ENCODE measurements at regions not wholly inside any gene's neighbourhood (a gene's known extent, or its start where the extent isn't known, plus 50 kb on each side); places are given as distances from the start of the nearest gene placed in this dataset.
"Not testable (repeated sequence)": the region's sequence is repeated elsewhere in the genome, so short reads cannot be mapped to it uniquely, and the experiment has no call there.

DNA sequence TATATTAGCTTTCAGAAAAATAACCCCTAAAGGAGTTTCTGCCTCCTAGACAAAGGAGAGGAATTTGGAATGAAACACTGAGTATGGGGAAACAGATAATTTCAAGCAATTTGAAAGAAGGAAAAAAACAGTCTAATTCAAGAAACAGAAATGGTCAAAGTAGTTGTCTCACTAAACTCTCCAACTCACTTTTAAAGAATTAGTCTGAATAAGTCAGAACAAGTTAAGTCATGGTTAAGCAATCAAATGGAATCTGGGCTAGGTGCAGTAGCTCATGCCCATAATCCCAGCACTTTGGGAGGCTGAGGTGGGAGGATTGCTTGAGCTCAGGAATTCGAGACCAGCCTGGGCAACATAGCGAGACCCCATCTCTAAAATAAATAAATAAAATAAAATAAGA is 95.7 kb upstream of the GRIA3 start:
- no peaks in the 10 kb centered on the region for H3K9me3 ChIP-seq (ENCODE audit: control insufficient read depth, insufficient read depth, low read length)
- H3K4me3 ChIP-seq (ENCODE audit: low read length): no peak overlapping the region
- no peak overlapping the region for H3K27ac ChIP-seq (ENCODE audit: low read length)
- H3K27me3 ChIP-seq (ENCODE audit: control insufficient read depth, insufficient read depth, low read length): no peaks in the 10 kb centered on the region
- H3K4me1 ChIP-seq (ENCODE audit: control insufficient read depth, insufficient read depth, low read length): no peaks in the 10 kb centered on the region
- no peak for DNase-seq (ENCODE audit: low read depth, low spot score)
- no CpG with 5 or more reads among the region's 2 CpGs for WGBS (ENCODE audit: insufficient coverage, insufficient read length)
- no peaks in the 10 kb centered on the region for H3K36me3 ChIP-seq (ENCODE audit: control insufficient read depth, insufficient read depth, low read length)

DNA sequence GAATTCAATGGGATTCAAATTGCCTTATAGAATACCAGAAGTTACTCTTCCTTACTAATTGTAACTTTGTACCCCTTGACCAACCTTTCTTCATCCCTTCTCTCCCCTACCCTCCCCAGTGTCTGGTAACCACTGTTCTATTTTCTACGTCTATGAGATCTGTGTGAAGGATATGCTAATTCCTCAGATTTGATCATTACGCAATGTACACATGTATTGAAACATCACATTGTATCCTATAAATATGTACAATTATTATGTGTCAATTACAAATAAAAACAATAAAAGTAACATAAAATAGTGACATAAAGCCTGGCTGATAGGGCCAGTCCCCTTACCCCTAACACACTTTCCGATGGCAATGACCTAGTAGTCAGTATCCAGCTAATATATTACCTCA is 95.1 kb upstream of the GRIA3 start:
- Histone ChIP-seq H3K9me3 (ENCODE audit: control insufficient read depth, insufficient read depth, low read length) (no peaks in the 10 kb centered on the region), H3K4me3 (ENCODE audit: low read length) (no peak overlapping the region), H3K4me1 (ENCODE audit: control insufficient read depth, insufficient read depth, low read length) (no peaks in the 10 kb centered on the region), H3K27me3 (ENCODE audit: control insufficient read depth, insufficient read depth, low read length) (no peaks in the 10 kb centered on the region), H3K27ac (ENCODE audit: low read length) (no peak overlapping the region), H3K36me3 (ENCODE audit: control insufficient read depth, insufficient read depth, low read length) (no peaks in the 10 kb centered on the region)
- WGBS (ENCODE audit: insufficient coverage, insufficient read length): no CpG with 5 or more reads among the region's 3 CpGs
- no peak for DNase-seq (ENCODE audit: low read depth, low spot score)

DNA sequence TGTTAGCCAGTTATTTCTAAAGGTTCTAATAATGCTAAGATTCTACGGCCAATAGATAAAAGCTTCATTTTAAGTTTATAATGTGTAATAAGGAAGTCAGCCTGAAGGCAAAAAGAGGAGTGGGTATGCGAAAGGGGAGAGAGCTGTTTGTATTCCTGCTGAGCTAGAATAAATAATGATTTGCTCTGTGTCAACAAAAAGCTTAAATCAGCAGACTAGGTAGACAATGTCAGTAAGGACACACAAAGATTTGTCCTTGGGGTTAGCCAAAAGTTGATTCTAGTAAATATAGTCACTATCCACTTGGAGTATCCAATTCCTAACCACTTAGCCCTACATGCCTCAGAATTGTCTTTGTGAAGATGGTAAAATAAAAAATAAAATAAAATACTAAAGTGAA is 90.3 kb upstream of the GRIA3 start:
- no peaks in the 10 kb centered on the region for H3K36me3 ChIP-seq (ENCODE audit: control insufficient read depth, insufficient read depth, low read length)
- no CpG with 5 or more reads among the region's 2 CpGs for WGBS (ENCODE audit: insufficient coverage, insufficient read length)
- DNase-seq (ENCODE audit: low read depth, low spot score): no peak
- no peaks in the 10 kb centered on the region for H3K27me3 ChIP-seq (ENCODE audit: control insufficient read depth, insufficient read depth, low read length)
- no peak overlapping the region for H3K4me3 ChIP-seq (ENCODE audit: low read length)
- no peak overlapping the region for H3K27ac ChIP-seq (ENCODE audit: low read length)
- H3K9me3 ChIP-seq (ENCODE audit: control insufficient read depth, insufficient read depth, low read length): no peaks in the 10 kb centered on the region
- no peaks in the 10 kb centered on the region for H3K4me1 ChIP-seq (ENCODE audit: control insufficient read depth, insufficient read depth, low read length)

DNA sequence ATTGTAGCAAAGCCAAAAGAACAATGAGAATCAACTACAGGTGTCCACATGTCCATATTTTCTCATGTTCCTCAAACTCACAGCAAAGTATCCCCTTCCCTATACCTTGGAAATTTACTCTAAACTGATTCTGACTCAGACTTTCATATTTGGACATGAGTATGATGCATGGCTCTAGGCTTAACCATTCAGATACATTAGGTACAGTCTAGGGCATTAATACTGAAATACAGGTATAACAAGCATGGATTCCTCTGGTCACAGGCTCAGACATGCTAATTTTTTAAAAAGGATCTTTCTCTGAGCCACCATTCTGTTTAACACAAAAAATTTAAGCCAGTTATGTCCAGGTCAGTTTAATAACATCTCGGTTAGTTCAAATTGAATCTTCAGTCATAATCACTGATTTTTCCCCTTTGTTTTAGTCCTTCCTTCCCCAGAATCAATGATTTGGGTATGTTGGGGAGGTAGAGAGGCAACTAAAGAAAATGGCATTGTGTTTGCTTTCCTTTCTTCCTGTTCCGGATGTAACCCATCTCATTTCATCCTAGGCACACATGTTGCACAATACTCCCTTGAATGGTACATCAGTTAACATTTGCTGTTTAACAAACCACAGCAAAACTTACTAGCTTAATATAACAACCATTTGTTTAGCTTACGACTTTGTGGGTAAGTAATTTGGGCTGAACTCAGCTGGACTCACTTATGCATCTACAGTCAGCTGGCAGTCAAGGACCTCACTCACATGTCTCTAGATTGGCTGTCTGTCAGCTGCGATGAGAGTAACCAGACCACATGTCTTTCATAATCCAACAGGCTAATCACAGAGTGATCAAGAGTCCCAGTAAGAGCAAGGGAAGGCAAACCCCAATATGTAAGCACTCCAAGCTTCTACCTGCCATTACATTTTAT is 75.3 kb upstream of the GRIA3 start:
- no CpG with 5 or more reads among the region's 4 CpGs for WGBS (ENCODE audit: insufficient coverage, insufficient read length)
- Histone ChIP-seq H3K27me3 (ENCODE audit: control insufficient read depth, insufficient read depth, low read length) (no peaks in the 10 kb centered on the region), H3K27ac (ENCODE audit: low read length) (no peak overlapping the region), H3K36me3 (ENCODE audit: control insufficient read depth, insufficient read depth, low read length) (no peaks in the 10 kb centered on the region), H3K4me1 (ENCODE audit: control insufficient read depth, insufficient read depth, low read length) (no peaks in the 10 kb centered on the region), H3K4me3 (ENCODE audit: low read length) (no peak overlapping the region), H3K9me3 (ENCODE audit: control insufficient read depth, insufficient read depth, low read length) (no peaks in the 10 kb centered on the region)
- DNase-seq (ENCODE audit: low read depth, low spot score): no peak

DNA sequence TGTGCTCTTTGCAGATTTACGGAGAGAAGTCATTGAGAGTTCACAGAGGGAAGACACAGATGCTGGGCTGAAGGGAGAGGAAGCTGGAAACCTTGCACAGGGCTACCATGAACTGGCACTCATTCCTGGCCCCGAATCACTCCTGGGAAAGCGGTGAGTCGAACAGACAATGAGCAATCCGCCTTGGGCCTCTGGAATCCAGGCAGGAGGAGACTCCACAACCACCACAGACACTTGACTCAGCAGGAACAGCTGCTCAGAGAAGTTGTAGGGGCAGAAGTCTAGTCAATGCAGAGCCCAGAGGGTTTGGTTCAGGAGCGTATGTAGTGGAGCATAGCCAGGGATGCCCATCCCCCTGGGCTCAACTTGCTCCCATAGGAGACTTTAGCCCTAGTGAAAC is 62.8 kb upstream of the GRIA3 start:
- no peaks in the 10 kb centered on the region for H3K27me3 ChIP-seq (ENCODE audit: control insufficient read depth, insufficient read depth, low read length)
- H3K9me3 ChIP-seq (ENCODE audit: control insufficient read depth, insufficient read depth, low read length): no peaks in the 10 kb centered on the region
- no peak overlapping the region for H3K4me3 ChIP-seq (ENCODE audit: low read length)
- H3K36me3 ChIP-seq (ENCODE audit: control insufficient read depth, insufficient read depth, low read length): no peaks in the 10 kb centered on the region
- no peaks in the 10 kb centered on the region for H3K4me1 ChIP-seq (ENCODE audit: control insufficient read depth, insufficient read depth, low read length)
- WGBS (ENCODE audit: insufficient coverage, insufficient read length): no CpG with 5 or more reads among the region's 6 CpGs
- no peak for DNase-seq (ENCODE audit: low read depth, low spot score)
- no peak overlapping the region for H3K27ac ChIP-seq (ENCODE audit: low read length)

DNA sequence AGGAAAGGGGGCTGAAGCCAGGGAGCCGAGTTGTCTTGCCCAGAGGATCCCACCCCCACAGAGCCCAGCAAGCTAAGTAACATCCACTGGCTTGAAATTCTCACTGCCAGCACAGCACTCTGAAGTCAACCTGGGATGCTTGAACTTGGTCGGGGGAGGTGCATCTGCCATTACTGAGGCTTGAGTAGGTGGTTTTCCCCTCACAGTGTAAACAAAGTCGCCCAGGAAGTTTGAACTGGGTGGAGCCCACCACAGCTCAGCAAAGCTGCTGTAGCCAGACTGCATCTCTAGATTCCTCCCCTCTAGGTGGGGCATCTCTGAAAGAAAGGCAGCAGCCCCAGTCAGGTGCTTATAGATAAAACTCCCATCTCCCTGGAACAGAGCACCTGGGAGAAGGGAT is 54.3 kb upstream of the GRIA3 start:
- not testable (repeated sequence) for H3K4me1 ChIP-seq (ENCODE audit: control insufficient read depth, insufficient read depth, low read length); H3K27me3 ChIP-seq (ENCODE audit: control insufficient read depth, insufficient read depth, low read length); H3K9me3 ChIP-seq (ENCODE audit: control insufficient read depth, insufficient read depth, low read length); H3K36me3 ChIP-seq (ENCODE audit: control insufficient read depth, insufficient read depth, low read length); DNase-seq (ENCODE audit: low read depth, low spot score); H3K4me3 ChIP-seq (ENCODE audit: low read length); H3K27ac ChIP-seq (ENCODE audit: low read length)
- no CpG with 5 or more reads among the region's 3 CpGs for WGBS (ENCODE audit: insufficient coverage, insufficient read length)
